Right hindlimb (tissue), 1 donor: ENCODE measurements at regions not wholly inside any gene's neighbourhood (a gene's known extent, or its start where the extent isn't known, plus 50 kb on each side); places are given as distances from the start of the nearest gene placed in this dataset.

Experiments used
- DNase-seq: peaks from one replicate; pipeline ENCODE4 v3.0.0-alpha.2; 2018

GRCh38 chr2:144280009-144280408, 239.9 kb downstream of the ZEB2 start:
- DNase-seq: no peak

DNA sequence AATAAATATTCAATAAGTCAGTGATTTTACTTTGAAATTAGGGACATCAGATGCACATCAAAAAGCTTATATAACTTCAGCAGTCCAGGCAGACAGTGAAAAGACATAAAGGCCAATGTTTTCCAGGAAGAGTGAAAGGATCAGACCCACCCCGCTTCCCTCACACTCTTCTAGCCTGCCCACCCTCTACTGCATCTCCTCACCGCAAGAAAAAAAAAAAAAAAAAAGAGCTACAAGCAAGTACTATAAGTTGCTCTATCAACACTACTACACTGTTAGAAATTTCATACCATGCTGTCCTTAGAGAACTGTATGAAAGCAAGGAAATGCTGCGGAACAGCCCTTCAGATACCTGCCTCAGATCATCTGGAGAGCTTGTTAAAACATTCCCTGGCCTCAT, 240.8 kb downstream of the ZEB2 start:
- no peak for DNase-seq

GRCh38 chr2:144277622-144278354, 242.1 kb downstream of the ZEB2 start:
- no peak for DNase-seq

GRCh38 chr2:144275340-144275739, 244.6 kb downstream of the ZEB2 start:
- no peak for DNase-seq

DNA sequence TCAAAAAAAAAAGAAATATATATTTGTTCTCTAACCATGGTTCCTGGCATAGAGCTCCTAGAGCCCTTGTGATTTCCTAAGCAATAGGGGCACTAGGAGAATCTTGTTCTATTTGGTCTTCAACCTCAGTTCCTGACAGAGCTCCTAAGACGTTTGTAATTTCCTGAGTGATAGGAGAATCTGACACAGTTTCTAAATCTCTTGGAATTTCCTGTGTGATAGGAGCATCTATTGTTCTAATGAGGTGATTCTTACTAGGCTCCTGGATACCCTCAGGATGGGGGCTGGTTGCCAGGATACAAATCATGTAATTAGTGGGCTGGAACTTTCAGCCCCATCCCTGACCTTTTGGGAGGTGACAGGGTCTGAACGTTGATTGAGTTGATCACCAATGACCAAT, 245.8 kb downstream of the ZEB2 start:
- DNase-seq: no peak

- DNase-seq: no peak
Measured at GRCh38 chr2:144270951-144271350, 249.0 kb downstream of the ZEB2 start.

GRCh38 chr2:144268036-144268678, 251.8 kb downstream of the ZEB2 start:
- no peak for DNase-seq

GRCh38 chr2:144267239-144267638, 252.7 kb downstream of the ZEB2 start:
- no peak for DNase-seq

GRCh38 chr2:144265654-144266053, 254.3 kb downstream of the ZEB2 start:
- no peak for DNase-seq

DNA sequence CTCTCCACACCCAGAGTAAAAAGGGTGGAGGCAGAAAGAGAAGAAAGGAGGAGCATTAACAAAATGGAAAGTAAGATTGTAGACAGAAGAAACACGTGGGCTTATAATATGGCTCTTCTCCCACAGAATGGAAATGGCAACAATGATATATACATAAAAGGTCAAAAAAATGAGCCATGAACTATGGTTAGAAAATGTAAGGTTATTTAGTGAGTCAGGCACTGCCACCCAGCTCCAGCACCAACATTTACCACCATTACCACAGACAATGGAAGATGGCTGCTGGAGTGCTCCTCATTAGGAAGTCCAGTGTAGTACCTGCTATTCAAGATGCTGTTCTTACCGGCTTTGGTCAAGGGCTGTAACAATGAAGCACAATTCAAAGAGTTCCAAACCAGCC, 258.0 kb downstream of the ZEB2 start:
- DNase-seq: no peak

DNA sequence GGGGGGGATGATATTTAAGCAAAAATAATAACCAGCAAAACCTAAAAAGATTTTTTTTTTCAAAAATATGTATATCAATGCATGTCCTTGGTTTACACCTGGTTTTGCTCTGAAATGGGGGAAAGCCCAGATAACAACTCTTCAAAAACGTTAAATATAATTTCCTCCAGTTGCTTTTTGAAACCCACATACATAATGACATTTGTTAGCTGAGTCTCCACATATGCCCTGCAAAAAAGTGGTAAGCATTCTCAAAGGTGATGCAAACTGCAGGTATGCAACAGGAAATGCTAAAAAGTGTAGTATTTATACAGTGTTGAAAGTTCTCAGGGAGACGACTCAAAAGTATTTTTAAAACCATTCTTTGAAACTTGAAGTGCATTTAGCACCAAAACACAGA, 258.6 kb downstream of the ZEB2 start:
- no peak for DNase-seq

DNA sequence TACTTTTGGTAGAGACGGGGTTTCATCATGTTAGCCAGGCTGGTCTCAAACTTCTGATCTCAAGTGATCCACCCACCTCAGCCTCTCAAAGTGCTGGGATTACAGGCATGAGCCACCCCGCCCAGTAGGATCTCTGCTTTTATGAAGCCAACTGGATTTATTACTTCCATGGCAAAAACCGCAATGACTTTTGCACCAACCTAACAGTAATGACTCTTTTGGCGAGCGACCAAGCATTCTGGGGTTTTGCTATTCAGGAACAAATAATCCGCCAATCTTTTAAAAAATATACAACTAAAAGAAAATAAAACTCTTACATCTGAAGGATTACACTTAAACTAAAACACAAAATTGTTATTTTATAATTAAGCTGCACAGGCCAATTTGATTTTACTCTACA, 260.6 kb downstream of the ZEB2 start:
- no peak for DNase-seq

GRCh38 chr2:144258154-144258553, 261.8 kb downstream of the ZEB2 start:
- DNase-seq: no peak

GRCh38 chr2:144256996-144257707, 262.8 kb downstream of the ZEB2 start:
- DNase-seq: no peak

DNA sequence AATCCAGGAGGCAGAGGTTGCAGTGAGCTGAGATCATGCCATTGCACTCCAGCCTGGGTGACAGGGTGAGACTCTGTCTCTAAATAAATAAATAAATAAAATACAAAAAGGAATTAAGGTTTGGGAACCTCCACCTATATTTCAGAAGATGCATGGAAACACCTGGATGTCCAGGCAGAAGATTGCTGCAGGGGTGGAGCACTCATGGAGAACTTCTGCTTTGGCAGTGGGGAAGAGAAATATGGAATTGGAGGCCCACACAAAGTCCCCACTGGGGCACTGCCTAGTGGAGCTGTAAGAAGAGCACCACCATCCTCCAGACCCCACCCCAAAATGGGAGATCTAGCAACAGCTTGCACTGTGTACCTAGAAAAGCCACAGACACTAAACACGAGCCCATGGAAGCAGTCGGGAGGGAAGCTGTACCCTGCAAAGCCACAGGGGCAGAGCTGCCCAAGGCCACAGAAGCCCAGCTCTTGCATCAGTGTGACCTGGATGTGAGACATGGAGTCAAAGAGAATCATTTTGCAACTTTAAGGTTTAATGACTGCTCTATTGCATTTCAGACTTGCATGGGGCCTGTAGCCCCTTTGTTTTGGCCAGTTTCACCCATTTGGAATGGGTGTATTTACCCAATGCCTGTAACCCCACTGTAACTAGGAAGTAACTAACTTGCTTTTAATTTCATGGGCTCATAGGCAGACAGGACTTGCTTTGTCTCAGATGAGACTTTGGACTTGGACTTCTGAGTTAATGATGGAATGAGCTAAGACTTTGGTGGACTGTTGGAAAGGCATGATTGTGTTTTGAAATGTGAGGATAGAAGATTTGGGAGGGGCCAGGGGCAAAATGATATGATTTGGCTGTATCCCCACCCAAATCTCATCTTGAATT, 265.3 kb downstream of the ZEB2 start:
- no peak for DNase-seq

- no peak for DNase-seq
Measured at GRCh38 chr2:144253743-144254142, 266.2 kb downstream of the ZEB2 start.

GRCh38 chr2:144252694-144253093, 267.2 kb downstream of the ZEB2 start:
- DNase-seq: no peak

GRCh38 chr2:144249035-144249637, 270.8 kb downstream of the ZEB2 start:
- DNase-seq: no peak

GRCh38 chr2:144248350-144249034, 271.4 kb downstream of the ZEB2 start:
- no peak for DNase-seq

DNA sequence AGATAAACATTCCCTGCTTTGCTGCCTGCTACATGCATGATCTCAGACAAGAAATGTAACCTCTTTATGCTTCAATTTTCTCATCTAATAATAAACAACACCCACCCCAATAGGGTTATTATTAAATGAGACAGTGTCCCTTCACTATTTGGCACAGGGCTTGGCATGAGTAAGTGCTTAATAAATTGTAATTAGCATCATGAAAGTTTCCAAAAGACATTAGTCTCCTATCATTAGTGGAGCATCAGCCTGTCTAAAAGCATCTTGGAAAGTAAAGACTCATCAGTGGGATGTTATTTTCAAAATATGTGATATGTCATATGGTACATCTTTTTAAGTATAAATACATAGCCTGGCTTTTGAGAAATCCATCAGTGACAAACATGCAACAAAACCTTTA, 275.0 kb downstream of the ZEB2 start:
- no peak for DNase-seq

- no peak for DNase-seq
Measured at GRCh38 chr2:144242311-144242710, 277.6 kb downstream of the ZEB2 start.

DNA sequence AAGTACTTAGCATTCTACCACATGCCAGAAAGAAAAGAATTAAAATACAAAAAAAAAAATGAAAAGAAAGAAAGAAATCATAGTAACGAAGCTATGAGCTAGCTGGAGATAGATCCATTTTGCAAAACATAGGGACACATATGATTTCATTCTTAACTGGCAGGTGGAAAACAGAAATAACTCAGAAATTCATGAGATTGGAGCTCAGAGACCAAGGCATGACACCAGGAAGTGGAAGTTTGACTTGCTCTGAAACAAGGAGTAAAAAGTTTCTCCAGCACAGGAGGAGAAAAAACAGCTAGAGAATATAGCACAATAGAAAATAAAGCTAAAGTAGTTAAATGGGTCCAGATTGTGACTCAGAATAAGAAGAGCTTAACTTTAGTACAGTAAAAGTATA, 278.1 kb downstream of the ZEB2 start:
- DNase-seq: no peak
